Fibroblast of villous mesenchyme (primary cell): ENCODE measurements at regions not wholly inside any gene's neighbourhood (a gene's known extent, or its start where the extent isn't known, plus 50 kb on each side); places are given as distances from the start of the nearest gene placed in this dataset.

Experiments
- DNase-seq: peaks from one replicate; pipeline ENCODE4 v3.0.0-alpha.2; 2010; ENCODE audit warnings: low read depth
- H3K4me3 ChIP-seq: 2 replicates; pipeline ENCODE4 v1.5.1; 2011; ENCODE audit warnings: low read depth, mild to moderate bottlenecking, low read length
- CTCF ChIP-seq: IDR thresholded peaks from 2 replicates; pipeline ENCODE4 v1.5.1; 2012; ENCODE audit warnings: low read depth, mild to moderate bottlenecking, low read length; ENCODE audit not compliant: insufficient read depth

GRCh38 chr9:126061575-126061974, 265.1 kb upstream of the MVB12B start:
- no peak overlapping the region for H3K4me3 ChIP-seq
- no peak for TF ChIP-seq CTCF
- DNase-seq = no peak

- TF ChIP-seq CTCF = no peak
- H3K4me3 ChIP-seq = no peak overlapping the region
- no peak for DNase-seq
These were observed 264.3 kb upstream of the MVB12B start for GRCh38 chr9:126062158-126062886.

GRCh38 chr9:126063326-126063725, 263.3 kb upstream of the MVB12B start:
- no peak for DNase-seq
- no peak overlapping the region for H3K4me3 ChIP-seq
- TF ChIP-seq CTCF = no peak

- DNase-seq = no peak
- no peak overlapping the region for H3K4me3 ChIP-seq
- no peak for TF ChIP-seq CTCF
These were observed 260.5 kb upstream of the MVB12B start for GRCh38 chr9:126066131-126066530.

- no peak overlapping the region for H3K4me3 ChIP-seq
- no peak for TF ChIP-seq CTCF
- DNase-seq = no peak
These were observed 259.4 kb upstream of the MVB12B start for GRCh38 chr9:126067031-126067734.

GRCh38 chr9:126068534-126069230, 257.9 kb upstream of the MVB12B start:
- TF ChIP-seq CTCF = no peak
- no peak for DNase-seq
- H3K4me3 ChIP-seq = no peak overlapping the region
